HG02852 (cell line): ENCODE measurements at regions not wholly inside any gene's neighbourhood (a gene's known extent, or its start where the extent isn't known, plus 50 kb on each side); places are given as distances from the start of the nearest gene placed in this dataset.

ENCODE experiments used
- ATAC-seq: cut with Tn5 transposase; IDR thresholded peaks from one replicate; pipeline ENCODE4 v1.9.1; 2021; ENCODE audit warnings: mild to moderate bottlenecking, moderate library complexity; ENCODE audit not compliant: unreplicated experiment

DNA sequence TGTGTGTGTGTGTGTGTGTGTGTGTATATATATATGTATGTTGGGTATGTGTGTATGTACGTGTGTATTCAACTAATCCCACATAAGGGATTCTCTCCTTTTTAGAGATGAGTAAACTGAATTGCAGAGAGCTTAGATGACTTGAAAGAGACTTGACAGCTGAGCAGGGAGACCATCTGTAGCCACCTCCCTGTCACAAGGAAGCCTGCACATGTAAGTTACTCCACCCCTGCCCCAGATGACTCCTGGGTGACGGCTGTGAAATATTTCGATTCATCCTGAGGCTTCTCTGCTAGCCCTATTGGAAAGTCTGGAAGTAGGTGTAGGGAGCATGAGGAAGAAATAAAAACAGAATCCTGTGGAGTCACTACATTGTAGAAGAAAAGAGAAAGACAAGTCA, 480.4 kb downstream of the FOXO1 start:
- no peak for ATAC-seq

DNA sequence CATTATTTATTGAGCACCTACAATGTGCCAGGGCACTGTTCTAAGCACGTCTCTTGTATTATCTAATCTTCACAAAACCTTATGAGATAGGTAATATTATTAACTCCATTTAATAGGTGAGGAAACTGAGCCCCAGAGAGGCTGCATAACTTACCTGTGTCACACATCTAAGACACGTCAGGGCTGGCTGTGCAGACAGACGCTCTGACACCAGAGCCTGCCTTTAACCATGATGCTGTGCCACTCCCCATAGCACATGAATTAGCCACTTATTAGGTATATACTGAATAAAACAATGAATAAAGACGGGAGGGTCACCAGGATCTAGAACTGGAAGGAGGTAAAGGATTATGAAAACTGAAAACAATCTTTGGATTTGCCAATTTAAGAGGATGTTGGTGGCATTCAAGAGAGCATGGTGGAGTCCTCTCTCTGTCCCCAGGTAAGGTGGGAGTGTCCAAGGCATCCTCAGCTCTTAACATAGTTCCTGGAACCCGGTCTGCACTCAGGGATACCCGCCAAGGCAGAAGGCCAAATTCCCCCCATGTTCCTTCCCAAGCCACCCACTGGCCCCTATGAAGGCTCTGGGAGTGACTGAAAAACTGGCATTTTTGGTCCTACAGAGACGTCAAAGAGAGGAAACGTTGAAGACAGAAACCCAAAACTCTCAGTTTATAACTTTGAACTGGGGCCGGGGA, 479.7 kb downstream of the FOXO1 start:
- no peak for ATAC-seq

DNA sequence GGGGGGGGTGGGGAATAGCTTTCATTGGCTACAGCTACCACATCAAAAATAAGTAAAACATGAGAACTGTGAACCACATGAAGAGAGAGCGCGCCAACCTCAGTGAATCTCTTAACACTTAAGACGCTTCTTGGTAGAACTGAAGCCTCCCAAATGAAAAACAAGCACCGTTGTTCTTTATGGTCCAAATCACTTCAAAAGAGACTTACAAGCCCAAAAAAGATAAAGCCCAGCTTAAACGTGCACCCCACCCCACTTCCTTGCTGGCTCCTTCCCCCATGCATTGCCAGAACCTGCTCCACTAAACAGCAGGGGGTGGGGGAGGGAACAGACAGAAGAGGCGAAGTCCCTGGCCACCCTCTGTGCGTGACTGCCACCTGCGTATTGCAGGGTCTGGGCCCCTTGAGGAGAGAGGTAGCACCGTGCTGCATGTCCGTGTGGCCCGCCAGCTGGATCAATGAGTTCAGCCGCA, 479.1 kb downstream of the FOXO1 start:
- ATAC-seq, result no peak

DNA sequence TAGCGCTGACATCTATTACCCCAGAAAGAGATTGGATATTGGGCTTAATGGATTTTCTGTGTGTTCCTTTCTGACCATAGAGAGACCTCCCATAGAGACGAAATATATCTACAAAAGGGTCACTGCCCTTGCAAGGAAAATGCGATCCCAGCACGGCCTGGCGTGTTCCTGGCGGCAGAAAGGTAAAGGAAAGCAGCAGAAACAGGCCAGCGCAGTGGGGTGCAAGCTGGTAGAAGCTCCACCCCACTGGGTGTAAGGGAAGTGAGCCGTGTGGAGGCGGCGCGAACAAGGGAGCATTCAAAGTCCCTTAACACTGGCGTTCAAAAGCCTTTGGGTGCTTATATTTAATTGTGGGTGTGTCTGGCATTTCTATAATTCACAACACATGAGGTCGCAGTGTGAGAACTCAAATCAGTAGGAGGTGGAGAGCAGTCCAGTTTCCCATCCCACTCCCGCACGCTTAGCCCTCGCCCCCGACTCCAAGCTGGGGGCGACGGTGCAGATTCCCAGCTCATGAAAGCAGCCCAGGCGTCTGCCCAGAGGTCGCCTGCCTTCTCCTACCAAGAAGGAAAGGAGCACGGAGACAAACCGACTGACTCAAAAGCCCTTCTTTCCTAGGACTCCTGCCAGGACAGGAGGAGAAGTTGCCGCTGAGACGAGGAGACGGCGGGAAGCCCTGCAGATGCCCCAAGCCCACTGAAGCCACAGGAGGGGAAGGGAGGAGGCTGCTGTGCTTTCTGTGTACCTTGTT, 478.4 kb downstream of the FOXO1 start:
- ATAC-seq, result no peak

DNA sequence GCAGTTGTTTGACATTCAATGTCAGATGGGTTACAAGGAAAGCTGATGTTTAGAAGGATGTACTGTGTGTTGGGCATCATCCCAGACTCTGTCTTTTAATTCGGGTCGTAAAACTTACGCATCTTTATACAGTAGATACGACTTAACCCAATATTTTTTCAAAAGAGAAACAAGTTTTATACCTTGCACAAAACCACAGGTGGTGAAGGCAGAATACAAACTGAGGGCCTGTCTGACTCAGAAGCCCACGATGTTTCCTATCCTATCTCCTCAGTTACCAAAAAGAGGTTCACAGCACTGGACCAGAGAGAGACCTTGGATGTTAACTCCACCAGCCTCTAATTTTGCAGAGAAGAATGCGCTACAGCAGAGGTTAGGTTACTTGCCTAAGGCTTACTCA, 477.0 kb downstream of the FOXO1 start:
- ATAC-seq, result no peak

DNA sequence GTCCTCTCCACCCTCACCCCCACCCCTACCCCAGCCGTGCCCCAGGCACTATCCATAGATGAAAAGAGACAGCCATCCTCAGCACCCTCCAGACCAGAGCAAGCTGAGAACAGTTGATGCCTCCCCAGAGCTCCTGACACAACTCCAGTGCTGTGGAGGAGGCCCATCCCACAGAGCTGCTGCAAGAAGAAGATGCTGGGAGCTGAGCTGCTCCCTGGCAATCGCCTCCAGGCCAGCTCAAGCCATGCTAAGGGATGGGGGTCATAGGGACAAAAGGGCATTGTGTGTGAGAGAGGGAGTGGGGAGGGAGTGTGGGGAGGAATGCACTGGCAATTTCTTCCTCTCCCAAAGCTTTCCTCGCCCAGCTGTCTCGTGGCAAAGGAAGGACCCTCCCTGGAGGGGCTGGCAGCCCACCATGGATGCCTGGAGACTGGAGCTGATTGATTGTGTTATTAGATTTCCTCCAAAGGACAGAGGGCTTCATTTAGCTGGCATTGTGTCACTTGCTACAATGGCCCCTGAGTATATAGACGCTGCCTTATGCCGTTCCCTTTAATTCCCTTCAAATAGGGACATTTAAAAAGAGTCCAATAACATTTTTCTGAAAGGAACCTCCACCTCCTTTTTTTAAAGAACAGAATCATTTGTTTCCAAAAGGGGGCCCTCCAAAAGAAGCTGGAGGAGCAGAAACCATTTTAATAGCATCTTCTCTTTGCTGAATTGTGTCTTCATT, 476.4 kb downstream of the FOXO1 start:
- no peak for ATAC-seq

DNA sequence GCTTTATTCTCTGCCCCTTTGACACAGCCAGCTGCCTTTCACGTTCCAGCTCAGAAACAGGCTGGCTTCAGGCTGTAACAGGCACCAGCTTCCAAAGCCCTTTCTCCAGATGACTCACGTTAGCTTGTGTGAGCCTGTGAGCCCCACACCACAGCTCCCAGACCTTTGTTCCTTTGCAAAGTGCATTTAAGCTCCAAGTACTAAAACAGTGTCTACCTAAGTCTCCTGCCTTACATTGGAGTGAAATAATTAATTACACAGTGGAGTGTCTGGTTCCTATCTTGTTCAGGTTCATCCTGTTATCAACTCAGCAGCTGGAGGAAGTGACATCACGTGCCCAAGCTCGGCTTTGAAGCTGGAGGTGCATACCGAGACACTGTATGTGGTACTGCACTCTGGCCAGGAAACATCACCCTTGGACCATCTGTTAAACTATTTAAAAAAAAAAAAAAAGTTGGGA, 475.8 kb downstream of the FOXO1 start:
- peak; percentile 54 for ATAC-seq

DNA sequence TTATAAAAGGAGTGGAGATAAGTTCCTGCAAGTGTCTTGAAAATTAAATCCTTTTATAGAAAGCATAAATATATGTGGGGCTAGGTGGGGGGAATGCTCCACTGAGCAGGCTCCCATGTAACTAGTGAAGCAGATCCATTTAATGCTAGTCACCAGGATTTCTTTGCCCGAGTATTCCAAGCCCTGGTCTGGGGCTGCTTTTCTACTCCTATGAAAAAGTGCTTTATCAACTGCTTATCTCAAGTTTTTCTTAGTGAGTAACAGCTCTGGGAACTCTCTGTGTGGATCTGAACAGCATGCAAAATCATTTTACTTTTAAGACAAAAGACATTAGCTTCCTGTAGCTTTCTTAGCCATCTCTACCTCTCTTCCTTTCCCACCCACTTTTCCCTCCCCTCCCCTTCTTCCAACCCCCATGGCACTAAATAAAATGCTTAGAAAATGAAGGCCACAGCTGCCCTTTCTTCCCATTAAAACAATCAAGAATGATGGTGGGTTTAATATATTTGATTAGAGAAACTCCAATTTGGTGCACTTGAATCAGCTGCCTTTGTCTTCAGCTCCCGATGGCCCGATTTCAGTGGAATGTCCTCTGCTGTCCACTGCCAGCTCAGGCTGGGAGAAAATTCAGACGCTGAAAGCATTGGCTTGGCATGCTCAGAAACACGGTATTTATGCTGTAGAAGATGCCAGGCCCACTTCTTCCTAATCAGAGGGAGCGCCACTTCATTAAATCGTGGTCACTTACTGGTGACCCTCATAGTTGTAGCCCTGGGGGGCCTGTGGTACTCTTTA, 475.1 kb downstream of the FOXO1 start:
- no peak for ATAC-seq

DNA sequence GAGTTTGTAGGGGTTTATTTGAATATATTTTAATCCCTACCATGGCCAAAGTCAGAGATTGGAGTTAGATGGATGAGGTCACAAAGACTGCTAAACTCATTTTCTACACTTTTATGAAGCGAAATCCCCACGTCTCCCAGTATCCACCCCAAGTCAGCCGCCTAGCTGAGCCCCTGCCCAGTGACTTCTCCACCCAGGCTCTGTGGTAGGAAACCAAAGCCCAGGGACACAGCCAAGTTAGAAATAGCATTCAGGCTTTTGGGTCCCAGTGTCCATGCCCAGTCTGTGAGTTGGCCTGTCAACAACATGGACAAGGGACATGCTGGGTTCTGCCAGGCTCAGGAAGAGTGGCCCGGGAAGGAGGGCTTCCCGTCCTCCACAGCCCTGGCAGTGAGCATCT, 474.0 kb downstream of the FOXO1 start:
- ATAC-seq, result no peak

DNA sequence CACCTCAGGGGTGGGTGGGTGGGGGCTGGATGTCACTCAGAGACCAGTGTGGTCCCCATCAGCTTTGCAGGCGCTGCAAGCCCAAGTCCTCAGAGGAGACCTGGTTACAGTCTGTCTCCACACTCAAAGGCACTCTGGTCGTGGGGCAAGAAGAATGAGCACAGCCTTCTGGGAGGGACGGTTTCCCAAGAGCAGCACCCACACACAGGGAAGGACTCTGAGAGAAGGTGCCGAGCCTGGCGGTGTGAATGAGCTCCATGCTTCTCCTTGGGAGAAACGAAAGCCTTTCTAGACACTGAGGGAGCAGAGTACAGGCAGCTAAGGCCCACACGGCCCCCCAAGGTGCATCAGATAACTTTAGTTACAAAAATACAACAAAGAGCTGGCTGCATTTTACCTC, 473.6 kb downstream of the FOXO1 start:
- ATAC-seq, result no peak

DNA sequence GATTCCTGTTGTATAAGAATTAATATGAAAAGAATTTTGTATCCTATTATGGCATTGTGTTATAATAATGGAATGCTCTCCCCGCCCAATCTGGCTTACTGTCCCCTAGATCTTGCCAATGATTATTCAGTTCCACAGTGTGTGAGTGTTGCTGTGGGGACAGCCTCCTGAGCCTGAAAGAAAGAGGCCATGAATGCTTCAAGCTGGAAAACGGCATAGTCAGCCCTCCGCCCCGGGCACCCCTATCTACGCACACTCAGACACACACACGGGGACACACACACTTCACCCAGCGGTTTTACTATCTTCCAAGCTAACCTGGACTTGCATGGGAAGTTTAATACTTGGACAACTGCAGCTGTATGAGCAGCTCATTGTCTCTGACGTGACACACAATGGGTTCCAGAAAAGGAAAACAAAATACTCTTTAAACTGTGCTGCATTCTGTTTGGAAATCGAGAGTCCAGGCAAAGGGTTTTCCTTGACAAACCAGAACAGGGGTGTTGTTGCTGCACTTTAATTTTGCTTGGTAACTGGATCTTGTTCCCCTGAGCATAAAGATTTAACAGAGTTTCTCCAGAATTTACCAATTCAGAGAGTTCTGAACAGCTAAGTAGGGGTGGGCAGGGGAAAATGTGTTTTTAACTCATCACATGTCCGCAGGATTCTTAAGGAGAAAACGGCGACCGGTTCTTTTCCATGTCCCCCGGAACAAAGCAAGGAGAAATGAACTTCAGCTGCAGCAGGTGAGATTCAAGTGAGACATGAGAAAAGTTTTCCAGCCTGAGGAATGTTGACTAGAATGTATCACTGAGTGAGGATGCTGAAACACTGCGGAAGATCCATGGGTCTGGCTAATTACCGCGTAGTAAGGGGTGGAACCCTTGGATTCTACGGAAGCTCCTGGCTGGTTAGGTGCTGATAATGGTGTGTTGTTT, 472.9 kb downstream of the FOXO1 start:
- no peak for ATAC-seq

DNA sequence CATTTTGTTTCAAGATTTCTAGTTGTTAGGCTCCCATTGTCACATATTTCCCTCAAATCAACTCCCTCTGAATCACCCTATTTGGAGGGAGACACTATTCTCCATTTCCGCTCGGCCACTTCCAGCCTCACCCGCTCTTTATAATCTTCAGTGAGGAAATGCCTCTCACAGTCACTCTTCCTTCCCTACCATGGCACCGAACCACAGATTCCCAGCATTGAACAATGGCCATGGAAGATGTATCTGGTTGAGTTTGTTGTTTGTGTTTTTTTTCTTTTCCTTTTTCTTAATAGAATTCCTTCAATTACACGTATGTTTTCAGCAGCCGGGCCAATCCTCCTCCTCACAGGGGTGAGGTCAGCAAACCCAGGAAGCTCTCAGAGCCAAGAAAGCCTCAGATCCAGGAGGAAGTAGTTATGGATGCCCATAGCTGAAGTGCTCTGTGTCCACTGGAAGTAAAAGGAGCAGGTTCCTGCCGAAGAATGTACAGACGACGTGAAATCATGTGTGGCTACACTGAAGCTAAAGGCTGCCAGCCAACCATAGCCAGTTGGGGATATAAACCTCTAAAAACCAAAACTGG, 472.1 kb downstream of the FOXO1 start:
- ATAC-seq, result no peak

DNA sequence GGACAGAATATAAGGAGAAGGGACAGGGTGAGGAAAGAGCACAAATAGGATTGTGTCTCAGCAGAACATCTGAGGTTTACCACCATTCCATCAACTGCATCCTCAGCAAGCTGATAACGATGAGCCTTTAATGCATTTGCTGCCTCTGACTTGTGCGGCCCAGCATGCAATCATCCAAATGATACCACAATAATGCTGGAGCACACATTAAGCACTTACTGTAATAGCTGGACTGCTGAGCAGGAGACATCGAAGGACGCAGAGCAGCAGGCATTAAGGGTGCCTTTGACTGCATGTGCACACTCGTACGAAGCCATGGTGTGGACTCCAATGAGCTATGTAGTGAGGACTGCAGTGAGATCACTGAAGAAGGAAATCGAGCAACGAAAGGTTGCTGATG, 469.4 kb downstream of the FOXO1 start:
- no peak for ATAC-seq

DNA sequence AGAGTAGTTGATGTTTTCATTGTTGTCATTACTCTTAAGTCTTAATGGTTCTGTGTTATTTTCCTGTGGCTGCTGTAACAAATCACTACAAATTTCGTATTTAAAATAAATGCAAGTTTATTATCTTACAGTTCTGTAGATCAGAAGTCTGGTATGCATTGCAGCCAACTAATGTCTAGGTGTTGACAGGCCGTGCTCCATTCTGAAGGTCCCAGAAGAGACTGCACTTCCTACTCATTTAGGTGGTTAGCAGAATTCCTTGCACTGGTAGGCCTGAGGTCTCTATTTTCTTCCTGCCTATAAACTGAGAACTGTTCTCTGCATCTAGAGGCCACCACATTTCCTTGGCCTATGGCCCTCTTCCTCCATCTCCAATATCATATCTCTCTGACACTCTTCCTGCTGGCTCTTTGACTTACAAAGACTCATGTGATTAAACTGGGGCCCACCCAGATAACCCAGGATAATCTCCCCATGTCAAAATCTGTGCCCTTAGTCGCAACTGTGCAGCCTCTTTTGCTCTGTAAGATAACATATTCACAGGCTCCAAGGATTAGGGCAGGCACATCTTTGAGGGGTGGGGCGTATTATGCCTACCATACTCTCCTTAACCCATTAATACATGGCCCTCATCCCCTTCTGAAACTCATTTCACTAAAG, 468.4 kb downstream of the FOXO1 start:
- no peak for ATAC-seq

DNA sequence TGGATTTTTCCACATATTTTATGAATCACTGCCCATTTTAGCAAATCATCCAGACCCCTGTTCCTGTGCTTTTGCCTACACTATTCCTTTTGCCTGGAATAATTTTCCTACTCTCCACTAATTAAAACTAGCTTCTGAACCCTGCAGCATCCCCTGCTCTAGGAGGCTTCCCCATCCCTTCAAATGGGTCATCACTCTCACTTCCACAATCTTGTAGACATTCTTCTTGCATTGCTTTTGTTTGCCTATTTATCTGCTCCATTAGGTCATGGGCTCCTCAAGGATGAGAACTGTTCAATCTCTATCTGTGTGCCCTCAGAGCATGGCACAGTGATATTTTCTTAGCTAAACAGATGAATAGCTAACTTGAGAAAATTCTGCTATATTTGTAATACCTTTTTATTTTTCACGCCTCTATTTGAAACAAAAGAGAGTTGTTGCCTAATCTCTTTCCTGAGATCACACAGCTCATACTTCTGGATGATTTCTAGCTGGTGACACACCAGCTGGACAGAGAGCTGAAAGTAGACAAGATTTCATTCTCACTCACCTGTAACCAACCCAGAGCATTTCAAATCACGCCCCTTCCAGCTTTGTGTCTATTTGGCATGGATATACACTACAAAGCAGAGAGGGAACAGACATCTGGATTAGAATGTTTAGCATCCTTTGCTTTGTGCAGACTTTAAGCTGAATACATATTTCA, 466.0 kb downstream of the FOXO1 start:
- no peak for ATAC-seq

DNA sequence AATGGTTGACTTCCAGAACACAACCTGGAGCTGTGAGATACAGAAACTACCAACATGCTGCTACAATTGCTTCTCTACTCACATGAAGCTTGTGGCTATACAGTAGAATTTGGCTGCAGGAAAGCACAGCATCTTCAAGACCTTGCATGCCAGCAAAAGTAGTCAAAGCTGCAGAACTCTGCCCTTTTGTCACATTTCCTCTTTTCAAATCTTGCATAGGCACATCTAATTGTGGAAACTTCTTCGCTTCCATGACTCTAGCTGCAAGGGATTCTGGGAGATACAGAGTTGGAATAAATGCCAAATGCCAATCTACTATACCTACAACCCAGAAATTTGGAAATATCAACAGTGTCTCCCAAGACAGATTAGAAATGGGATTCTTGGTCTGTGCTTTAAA, 462.2 kb downstream of the FOXO1 start:
- no peak for ATAC-seq

DNA sequence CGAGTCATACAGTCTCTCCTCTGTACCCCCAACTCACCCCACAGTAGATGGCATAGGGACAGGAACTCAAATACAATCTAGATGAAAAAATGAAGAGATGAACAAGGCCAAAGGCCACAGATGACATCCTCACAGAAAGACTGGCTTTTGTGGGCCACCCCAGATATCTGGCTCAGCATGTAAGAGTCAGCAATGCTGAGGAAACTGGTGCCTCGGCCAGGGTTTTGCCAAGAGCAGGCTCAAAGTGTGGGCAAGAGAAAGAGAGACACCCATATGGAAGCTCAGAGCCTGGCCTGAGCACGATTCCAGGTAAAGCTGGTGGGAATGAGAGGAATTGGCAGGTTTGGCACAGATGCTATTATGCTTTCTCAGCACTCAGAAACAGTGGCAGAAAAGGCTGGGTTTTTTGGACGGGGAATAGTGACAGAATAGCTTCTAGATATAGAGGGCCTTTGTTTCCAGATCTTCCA, 460.6 kb downstream of the FOXO1 start:
- no peak for ATAC-seq
